HG03439 (cell line): ENCODE measurements at regions not wholly inside any gene's neighbourhood (a gene's known extent, or its start where the extent isn't known, plus 50 kb on each side); places are given as distances from the start of the nearest gene placed in this dataset.

Experiments used
- ATAC-seq: cut with Tn5 transposase; IDR thresholded peaks from one replicate; pipeline ENCODE4 v1.9.1; 2021; ENCODE audit warnings: mild to moderate bottlenecking, moderate library complexity; ENCODE audit not compliant: unreplicated experiment

DNA sequence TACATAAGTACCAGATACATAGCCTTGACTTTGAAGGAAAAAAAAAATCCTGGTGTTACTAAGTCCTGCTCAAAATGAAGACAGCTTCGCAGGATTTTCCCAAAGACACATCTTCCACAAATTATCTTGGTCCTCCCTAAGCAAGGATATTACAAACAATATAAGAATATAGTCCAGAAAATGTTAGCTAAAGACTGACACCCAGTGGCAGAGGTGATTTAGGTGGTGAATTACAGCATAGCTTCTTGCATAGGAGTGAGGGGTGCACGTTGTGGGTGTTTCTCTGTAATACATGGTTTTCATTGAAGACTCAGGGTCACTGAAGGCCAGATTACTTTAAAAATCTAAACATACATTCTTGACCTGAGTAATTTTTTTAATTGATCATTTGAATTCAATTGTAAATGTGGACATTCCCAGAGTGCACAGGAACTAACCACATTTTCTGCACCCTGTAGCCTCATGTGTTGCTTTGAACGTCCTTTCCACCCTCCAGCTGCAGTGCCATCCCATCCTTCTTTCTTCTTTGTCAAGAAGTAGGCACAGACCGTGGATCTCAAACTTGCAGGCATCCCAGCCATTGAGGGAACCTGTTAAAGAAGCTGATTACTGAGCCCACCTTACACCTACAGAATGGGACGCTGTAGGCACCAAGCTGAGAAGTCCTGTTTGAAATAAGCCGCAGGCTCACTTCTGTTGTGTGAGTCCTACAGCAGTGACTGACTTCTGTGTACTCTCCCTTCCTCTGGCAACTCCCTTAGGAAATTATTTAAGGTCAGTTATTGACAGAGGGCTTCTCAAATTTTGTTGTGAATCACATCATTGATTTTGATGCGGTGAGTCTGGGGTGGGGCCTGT lies 102.6 kb downstream of the PERP start:
- ATAC-seq = no peak

- ATAC-seq = no peak
Measured at GRCh38 chr6:138005846-138006245, 101.4 kb downstream of the PERP start.

- ATAC-seq = no peak
Measured at GRCh38 chr6:138007014-138007472, 100.2 kb downstream of the PERP start.

DNA sequence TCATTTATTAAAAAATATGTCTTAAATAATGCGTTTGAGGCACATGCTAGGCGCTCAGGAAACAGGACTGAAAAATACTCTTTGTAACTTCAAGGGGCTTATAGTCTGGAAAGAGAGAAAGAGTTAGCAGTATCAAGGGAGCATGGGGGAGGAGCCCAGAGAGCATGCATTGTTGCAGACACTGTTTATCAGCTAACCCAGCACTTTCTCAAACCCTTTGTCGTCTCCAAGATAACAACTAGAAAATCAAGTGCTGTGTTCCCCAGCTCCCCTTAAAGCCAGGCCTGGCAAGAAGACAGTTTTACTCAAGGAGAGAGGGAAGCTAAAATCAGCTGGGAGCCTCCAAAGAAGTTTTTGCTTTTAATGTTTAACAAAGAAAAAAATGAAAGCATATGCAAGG lies 98.4 kb downstream of the PERP start:
- ATAC-seq = no peak

DNA sequence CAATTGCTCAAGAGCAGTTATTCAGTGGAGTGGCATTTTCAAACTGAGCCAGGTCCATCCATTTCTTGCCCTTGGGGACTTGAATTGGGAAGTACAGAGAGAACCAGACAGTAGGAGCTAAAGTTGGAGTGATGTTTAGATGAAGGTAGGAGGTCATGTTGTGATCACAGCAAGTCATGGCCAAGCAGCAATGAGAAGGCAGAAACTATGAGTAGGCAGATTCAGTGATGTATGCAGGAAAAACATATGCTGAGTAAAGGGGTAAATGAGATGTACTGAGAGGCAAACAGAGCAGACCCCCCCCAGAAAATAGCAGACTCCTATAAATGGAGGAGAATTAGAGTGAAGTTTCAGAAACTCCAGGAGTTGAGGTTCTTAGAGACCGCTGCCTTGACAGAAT lies 95.8 kb downstream of the PERP start:
- ATAC-seq = no peak

GRCh38 chr6:138012682-138013081 lies 94.5 kb downstream of the PERP start:
- no peak for ATAC-seq

- no peak for ATAC-seq
Measured at GRCh38 chr6:138013959-138014358, 93.3 kb downstream of the PERP start.

- ATAC-seq = no peak
Measured at GRCh38 chr6:138017166-138017757, 90.0 kb downstream of the PERP start.

GRCh38 chr6:138018297-138018696 lies 88.9 kb downstream of the PERP start:
- ATAC-seq = no peak

DNA sequence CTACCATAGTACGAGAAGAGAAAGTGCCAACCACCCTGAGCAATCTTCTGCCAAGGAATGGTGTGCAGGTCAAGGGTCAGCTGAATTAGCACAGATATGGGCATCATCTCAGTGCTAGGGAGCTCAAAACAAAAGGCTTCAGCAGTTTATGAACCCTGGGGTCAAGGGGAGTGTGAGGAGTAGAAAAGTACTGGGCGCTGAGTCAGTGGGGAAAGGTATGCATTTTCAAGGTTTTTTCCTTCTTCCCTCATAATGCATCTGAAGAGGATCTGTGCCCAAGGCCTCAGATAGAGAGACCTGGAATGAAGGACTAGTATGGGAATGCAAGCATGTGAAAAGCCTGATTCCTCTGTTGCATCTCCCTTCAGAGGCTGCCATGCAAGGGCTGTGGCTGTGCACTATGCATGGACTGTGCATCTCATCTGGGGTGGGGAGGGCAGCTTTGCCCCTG lies 81.7 kb downstream of the PERP start:
- ATAC-seq = no peak

GRCh38 chr6:138026342-138026741 lies 80.9 kb downstream of the PERP start:
- no peak for ATAC-seq

GRCh38 chr6:138028893-138029292 lies 78.3 kb downstream of the PERP start:
- ATAC-seq = no peak

- no peak for ATAC-seq
Measured at GRCh38 chr6:138030872-138031271, 76.3 kb downstream of the PERP start.

DNA sequence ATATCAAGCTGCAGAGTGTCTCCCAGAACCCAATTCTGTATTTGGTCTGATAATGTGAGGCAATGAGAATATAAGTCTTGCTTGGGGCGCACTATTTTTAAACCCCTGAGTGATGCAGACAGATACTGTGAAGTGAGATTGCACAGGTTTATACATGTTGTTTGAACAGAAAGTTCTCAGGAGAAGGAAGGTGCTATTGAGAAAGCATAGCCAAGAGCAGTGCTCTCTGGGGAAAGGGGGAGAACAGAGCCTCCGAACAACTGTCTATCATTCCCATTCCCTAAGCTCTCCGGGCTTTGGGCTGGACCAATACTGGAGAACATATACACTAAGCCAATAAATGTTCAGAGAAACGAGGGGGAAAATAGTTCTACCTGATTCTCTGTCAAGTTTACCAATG lies 75.8 kb downstream of the PERP start:
- no peak for ATAC-seq

DNA sequence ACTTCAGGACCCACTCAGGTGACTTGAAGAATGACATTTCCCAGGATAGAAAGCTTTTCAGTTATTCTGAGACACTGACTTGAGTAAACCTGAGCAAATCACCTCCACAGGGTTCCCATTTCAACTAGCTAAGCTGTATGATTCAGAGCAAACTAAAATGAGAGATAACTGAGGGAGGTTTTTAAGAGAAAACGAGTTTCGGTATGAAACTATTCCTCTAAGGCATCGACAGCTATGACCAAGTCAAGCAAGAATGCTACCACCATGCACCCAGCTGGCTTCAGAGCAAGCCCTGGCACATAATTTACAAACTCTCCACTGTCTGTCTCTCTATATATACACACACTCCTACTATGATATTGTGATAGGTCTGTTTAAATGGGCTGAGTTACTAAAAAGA lies 75.4 kb downstream of the PERP start:
- no peak for ATAC-seq

- no peak for ATAC-seq
Measured at GRCh38 chr6:138032571-138032970, 74.6 kb downstream of the PERP start.

- ATAC-seq = no peak
Measured at GRCh38 chr6:138034229-138034628, 73.0 kb downstream of the PERP start.

DNA sequence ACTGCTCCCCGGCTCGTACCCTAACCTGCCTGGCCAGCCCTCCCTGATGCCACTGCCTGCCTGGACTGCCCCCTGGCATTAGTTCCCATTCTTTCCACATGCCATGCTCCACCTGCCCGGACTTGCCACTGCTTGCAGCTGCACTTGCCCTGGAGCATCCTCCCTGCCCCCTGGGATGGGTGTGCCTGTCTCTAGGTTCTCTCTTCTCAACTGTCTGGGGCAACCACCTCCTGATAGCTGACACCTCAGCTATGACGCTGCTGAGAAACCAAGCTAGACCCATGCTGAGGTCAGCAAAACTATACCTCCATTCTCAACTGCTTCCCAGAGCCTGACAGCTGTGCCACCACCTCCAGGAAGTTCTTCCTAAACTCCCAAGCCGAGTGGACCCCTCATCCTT lies 72.1 kb downstream of the PERP start:
- ATAC-seq = no peak

DNA sequence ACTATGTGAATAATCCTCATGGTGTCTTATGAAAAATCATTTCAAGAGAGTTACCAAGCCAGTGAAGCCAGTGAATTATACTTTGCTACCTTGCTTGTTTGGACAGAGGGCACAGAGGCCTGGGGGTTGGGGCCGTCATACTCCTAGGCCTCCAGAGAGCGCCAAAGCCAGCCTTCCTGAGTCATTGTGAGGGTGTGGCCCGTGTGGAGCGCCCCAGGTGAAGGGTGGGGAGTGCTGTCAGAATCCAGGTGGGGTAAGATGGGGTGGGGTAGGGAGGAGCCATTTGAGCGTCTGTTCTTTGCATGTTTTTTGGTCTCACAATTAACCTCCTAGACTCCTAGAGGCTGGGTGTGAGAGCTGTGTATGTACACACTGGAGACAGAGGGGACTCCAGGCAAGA lies 71.1 kb downstream of the PERP start:
- no peak for ATAC-seq

GRCh38 chr6:138037009-138037504 lies 70.2 kb downstream of the PERP start:
- no peak for ATAC-seq

DNA sequence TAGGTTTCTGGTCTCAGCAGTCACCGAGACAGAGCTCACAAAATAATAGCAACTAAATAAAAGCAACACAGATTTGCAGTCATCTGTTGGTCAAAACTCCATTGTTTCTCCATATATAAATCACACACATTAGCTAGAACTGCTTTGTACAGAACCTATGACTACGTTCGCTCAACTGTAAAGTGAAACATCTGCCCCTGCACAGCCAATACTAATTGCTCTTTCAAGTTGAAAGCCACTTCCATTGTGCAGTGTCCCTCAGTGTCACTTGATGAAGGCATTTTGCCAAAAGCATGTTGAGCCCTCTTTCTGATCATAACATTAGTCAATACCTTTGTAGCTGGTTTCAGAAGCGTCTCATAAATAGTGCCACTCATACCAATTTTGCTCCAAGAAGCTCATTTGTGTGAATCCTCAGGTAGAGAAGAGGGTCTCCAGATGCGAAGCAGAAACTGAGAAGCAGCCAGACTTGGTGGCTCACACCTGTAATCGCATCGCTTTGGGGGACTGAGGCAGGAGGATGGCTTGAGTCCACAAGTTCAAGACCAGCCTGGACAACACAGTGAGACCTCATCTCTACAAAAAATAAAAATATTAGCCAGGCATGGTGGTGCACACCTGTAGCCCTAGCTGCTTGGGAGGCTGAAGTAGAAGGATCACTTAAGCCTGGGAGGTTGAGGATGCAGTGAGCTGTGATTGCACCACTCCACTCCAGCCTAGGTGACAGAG lies 68.9 kb downstream of the PERP start:
- no peak for ATAC-seq
